Stomach smooth muscle (tissue), 2 donors: ENCODE measurements at regions not wholly inside any gene's neighbourhood (a gene's known extent, or its start where the extent isn't known, plus 50 kb on each side); places are given as distances from the start of the nearest gene placed in this dataset.
"Not testable (repeated sequence)": the region's sequence is repeated elsewhere in the genome, so short reads cannot be mapped to it uniquely, and the experiment has no call there.

ENCODE experiments used
- H3K27ac ChIP-seq: one replicate; pipeline ENCODE4 v1.7.0; 2013; ENCODE audit warnings: mild to moderate bottlenecking, low read length, inconsistent platforms
- H3K27me3 ChIP-seq, 2 donors: one replicate each; pipeline ENCODE4 v1.7.0; 2013; ENCODE audit warnings: low read length in 2 of 2; ENCODE audit not compliant: insufficient read depth in 2 of 2, control insufficient read depth in 1 of 2
- H3K36me3 ChIP-seq, 2 donors: one replicate each; pipeline ENCODE4 v1.7.0; 2013; ENCODE audit warnings: low read length in 2 of 2; ENCODE audit not compliant: control insufficient read depth in 2 of 2, insufficient read depth in 2 of 2
- H3K4me1 ChIP-seq: one replicate; pipeline ENCODE4 v1.7.0; 2013; ENCODE audit warnings: low read length; ENCODE audit not compliant: control insufficient read depth, insufficient read depth
- H3K4me3 ChIP-seq, 2 donors: one replicate each; pipeline ENCODE4 v1.7.0; 2013; ENCODE audit warnings: low read length in 2 of 2
- H3K9ac ChIP-seq, 2 donors: one replicate each; pipeline ENCODE4 v1.7.0; 2013; ENCODE audit warnings: low read length in 2 of 2, mild to moderate bottlenecking in 1 of 2
- H3K9me3 ChIP-seq, 2 donors: one replicate each; pipeline ENCODE4 v1.7.0; 2013; ENCODE audit warnings: low read length in 2 of 2; ENCODE audit not compliant: control insufficient read depth in 2 of 2
- donor health status: healthy.
- donor health status: Pancreatic carcinoma.

DNA sequence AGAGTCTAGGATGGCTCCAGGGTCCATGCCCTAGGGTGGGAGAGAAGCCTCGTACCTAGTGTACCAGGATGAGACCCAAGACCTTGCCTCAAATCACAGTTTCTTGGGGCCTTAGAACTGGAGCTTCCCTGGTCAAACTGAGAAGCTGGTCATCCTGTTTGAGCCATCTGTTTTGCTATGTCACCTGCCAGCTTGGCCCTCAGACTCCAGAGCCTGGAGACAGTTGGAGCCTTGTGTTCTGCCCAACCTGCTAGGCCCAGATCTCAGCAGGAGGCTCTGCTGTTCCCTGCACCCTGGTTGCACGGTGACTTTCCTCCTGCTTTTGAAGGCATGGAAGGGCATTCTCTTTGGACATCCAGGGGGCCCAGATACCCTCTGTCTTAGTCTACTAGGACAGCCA, 206.3 kb upstream of the ATP6AP2 start:
- Histone ChIP-seq H3K27ac (no peak overlapping the region), H3K36me3 (no peaks in the 10 kb centered on the region), H3K9me3 (peaks cover 0 to 13% of the 10 kb centered on the region in 2 donors), H3K27me3 (peaks cover 0 to 6% of the 10 kb centered on the region in 2 donors), H3K4me1 (no peaks in the 10 kb centered on the region), H3K9ac (no peak overlapping the region), H3K4me3 (no peak overlapping the region)

DNA sequence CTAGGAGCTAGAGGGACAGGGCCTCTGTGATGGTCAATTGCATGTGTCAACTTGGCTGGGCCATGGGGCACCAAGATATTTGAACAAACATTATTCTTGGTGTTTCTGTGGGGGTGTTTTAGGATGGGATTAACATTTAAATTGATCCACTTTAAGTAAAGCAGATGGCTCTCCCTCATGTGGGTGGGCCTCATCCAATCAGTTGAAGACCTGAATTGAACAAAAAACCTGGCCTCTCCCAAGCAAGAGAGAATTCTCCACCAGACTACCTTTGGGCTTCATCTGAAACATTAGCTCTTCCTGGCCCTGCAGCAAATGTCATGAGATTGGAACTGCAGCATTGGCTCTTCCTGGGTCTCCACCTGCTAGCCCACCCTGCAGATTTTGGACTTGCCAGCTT, 207.1 kb upstream of the ATP6AP2 start:
- H3K9me3 ChIP-seq = peaks cover 0 to 9% of the 10 kb centered on the region in 2 donors
- no peak overlapping the region for H3K9ac ChIP-seq
- no peaks in the 10 kb centered on the region for H3K36me3 ChIP-seq
- H3K27me3 ChIP-seq = peaks cover 0 to 3% of the 10 kb centered on the region in 2 donors
- no peak overlapping the region for H3K4me3 ChIP-seq
- no peak overlapping the region for H3K27ac ChIP-seq
- no peaks in the 10 kb centered on the region for H3K4me1 ChIP-seq

DNA sequence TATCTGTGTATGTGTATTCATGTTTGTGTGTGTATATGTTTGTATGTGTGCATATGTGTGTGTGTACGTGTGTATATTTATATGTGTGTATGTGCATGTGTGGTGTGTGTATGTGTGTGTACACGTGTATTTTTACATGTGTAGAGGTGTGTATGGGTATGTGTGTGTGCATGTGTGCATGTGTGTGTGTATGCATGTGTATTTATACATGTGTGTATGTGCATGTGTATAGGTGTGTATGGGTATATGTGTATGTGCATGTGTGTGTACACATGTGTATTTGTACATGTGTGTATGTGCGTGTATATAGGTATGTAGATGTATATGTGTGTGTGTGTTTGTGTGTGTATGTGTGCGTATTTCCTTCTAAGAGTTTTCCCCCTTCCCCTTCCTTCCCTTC, 207.7 kb upstream of the ATP6AP2 start:
- no peaks in the 10 kb centered on the region for H3K36me3 ChIP-seq
- H3K4me3 ChIP-seq = no peak overlapping the region
- H3K4me1 ChIP-seq = no peaks in the 10 kb centered on the region
- H3K9me3 ChIP-seq = peaks cover 0 to 8% of the 10 kb centered on the region in 2 donors
- no peak overlapping the region for H3K9ac ChIP-seq
- H3K27me3 ChIP-seq = peaks cover 0 to 2% of the 10 kb centered on the region in 2 donors
- H3K27ac ChIP-seq = no peak overlapping the region

GRCh38 chrX:40371376-40371775, 209.4 kb upstream of the ATP6AP2 start:
- Histone ChIP-seq H3K36me3 (no peaks in the 10 kb centered on the region), H3K9ac (no peak overlapping the region), H3K9me3 (no peaks in the 10 kb centered on the region), H3K4me1 (no peaks in the 10 kb centered on the region), H3K27ac (no peak overlapping the region), H3K27me3 (peaks cover 0 to 2% of the 10 kb centered on the region in 2 donors), H3K4me3 (no peak overlapping the region)

DNA sequence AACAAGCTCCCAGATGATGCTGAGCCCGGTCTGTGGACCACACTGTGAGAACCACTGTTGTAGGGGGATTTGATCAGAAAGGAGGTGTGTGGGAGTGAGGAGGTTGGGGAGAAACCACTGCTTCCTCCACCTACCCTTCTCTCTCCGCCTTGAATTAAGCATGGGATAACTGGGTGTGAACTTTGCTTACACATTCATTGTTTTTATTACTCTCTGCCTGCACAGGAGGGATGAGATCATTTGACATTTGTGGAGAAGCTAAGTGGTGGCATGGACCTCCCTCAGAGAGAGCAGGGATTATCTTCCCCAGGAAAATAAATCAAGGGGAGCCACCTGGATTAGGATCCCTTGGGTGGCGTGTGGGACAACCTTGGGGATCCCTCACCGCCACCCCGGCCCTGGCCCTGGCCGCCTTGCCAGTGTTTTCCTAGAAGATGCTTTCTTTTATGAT, 212.1 kb upstream of the ATP6AP2 start:
- Histone ChIP-seq H3K36me3 (no peaks in the 10 kb centered on the region), H3K27ac (no peak overlapping the region), H3K9ac (no peak overlapping the region), H3K27me3 (no peaks in the 10 kb centered on the region), H3K9me3 (peaks cover 0 to 5% of the 10 kb centered on the region in 2 donors), H3K4me3 (no peak overlapping the region), H3K4me1 (no peaks in the 10 kb centered on the region)

DNA sequence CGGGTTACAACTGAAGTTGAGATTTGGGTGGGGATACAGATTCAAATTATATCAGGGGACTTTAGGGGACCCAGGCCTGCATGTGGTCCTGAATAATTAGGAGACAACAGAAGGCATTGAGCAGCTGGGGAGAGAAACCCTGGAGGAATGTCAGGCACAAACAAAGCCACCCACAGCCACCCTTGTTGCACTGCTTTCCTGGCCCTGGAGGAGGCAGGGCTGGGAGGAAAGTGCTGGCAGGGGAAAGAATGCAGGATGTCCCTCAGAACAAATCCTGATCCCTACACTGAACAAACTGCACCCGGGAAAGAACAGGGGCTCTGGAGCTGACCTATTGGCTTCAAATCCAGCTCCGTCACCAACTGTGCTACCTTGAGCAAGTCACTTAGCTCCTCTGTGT, 214.1 kb upstream of the ATP6AP2 start:
- H3K9ac ChIP-seq = no peak overlapping the region
- no peak overlapping the region for H3K4me3 ChIP-seq
- H3K9me3 ChIP-seq = peaks cover 0 to 5% of the 10 kb centered on the region in 2 donors
- H3K27me3 ChIP-seq = no peaks in the 10 kb centered on the region
- no peak overlapping the region for H3K27ac ChIP-seq
- no peaks in the 10 kb centered on the region for H3K36me3 ChIP-seq
- H3K4me1 ChIP-seq = no peaks in the 10 kb centered on the region

GRCh38 chrX:40362291-40362690, 218.5 kb upstream of the ATP6AP2 start:
- H3K9ac ChIP-seq, H3K36me3 ChIP-seq, H3K27me3 ChIP-seq, H3K4me3 ChIP-seq, H3K4me1 ChIP-seq, H3K9me3 ChIP-seq, H3K27ac ChIP-seq: not testable (repeated sequence)

DNA sequence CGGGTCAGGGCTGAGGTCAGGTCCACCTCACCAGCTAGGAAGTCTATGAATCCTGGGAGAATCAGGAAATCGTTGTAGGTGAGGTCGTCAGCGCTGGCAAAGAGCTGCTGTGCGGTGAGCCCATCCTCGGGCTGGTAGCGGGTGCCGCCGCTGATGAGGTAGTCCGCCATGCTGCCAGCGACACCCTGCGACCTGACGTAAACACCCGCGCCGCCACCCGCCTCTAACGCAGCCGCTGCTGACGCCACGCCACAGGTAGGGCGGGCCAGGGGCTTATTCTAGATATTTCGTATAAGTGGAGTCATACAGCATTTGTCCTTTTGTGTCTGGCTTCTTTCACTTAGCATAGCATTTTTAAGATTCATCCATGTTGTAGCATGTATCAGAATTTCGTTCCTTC, 220.2 kb upstream of the ATP6AP2 start:
- no peak overlapping the region for H3K4me3 ChIP-seq
- H3K27ac ChIP-seq = no peak overlapping the region
- no peaks in the 10 kb centered on the region for H3K4me1 ChIP-seq
- no peaks in the 10 kb centered on the region for H3K36me3 ChIP-seq
- no peak overlapping the region for H3K9ac ChIP-seq
- peaks cover 0 to 2% of the 10 kb centered on the region in 2 donors for H3K9me3 ChIP-seq
- no peaks in the 10 kb centered on the region for H3K27me3 ChIP-seq

GRCh38 chrX:40359593-40359992, 221.2 kb upstream of the ATP6AP2 start:
- Histone ChIP-seq H3K36me3 (no peaks in the 10 kb centered on the region), H3K9me3 (no peaks in the 10 kb centered on the region), H3K4me1 (no peaks in the 10 kb centered on the region), H3K4me3 (no peak overlapping the region), H3K27me3 (no peaks in the 10 kb centered on the region), H3K27ac (no peak overlapping the region), H3K9ac (no peak overlapping the region)

DNA sequence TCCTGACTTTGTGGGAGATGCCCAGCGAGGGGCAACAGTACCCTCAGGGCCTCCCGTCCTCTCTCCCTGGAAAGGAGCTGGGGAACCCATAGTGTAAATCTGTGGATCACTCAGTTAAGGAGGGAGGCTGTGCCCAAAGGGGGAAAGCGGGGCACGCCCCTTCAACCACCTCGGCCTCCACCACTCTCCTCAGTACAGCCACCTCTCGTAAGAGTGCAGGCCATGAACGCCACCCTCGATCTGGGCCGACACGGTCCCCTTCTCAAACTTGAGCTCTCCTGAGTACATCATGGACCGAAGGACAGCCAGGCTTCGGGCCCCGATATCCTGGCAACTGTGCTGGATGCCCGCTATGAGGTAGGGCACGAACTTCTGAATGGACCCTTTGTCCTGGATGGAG, 221.8 kb upstream of the ATP6AP2 start:
- no peak overlapping the region for H3K4me3 ChIP-seq
- no peak overlapping the region for H3K27ac ChIP-seq
- no peak overlapping the region for H3K9ac ChIP-seq
- H3K27me3 ChIP-seq = no peaks in the 10 kb centered on the region
- no peaks in the 10 kb centered on the region for H3K36me3 ChIP-seq
- H3K9me3 ChIP-seq = no peaks in the 10 kb centered on the region
- H3K4me1 ChIP-seq = no peaks in the 10 kb centered on the region

DNA sequence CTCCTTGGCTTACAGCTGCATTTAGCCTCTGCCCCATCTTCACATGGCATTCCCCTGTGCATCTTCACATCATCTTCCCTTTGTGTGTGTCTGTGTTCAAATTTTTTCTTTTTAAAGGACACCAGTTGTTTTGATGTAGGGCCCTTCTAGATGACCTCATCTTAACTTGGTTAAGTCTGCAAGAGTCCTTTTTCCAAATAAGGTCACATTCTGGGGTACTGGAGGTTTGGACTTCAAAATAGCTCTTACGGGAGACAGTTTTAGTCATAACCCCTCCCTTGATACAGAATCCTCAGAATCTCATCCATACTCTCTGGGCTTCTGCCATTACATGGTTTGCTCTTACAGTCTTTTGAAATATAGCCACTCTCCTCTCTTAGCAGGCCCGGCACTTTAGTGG, 231.5 kb upstream of the ATP6AP2 start:
- no peaks in the 10 kb centered on the region for H3K36me3 ChIP-seq
- H3K4me3 ChIP-seq = no peak overlapping the region

More for the DNA sequence above, 231.5 kb upstream of the ATP6AP2 start:
- peaks cover 0 to 3% of the 10 kb centered on the region in 2 donors for H3K9me3 ChIP-seq
- no peak overlapping the region for H3K27ac ChIP-seq
- peaks cover 0 to 2% of the 10 kb centered on the region in 2 donors for H3K27me3 ChIP-seq
- H3K9ac ChIP-seq = no peak overlapping the region
- no peaks in the 10 kb centered on the region for H3K4me1 ChIP-seq
